Astrocyte (in vitro differentiated cells and primary cell): ENCODE measurements at regions not wholly inside any gene's neighbourhood (a gene's known extent, or its start where the extent isn't known, plus 50 kb on each side); places are given as distances from the start of the nearest gene placed in this dataset.

Experiments used
- DNase-seq: peaks from one replicate; pipeline ENCODE4 v3.0.0-alpha.2; 2010; ENCODE audit warnings: low read depth
- FAIRE-seq: peaks from 2 replicates; lab custom pipeline; 2011; peaks lifted over from hg19 to GRCh38; lab: Jason Lieb, UNC
- H2AFZ ChIP-seq: 2 replicates; pipeline ENCODE4 v1.6.0; 2012; ENCODE audit warnings: low read depth, low read length, inconsistent platforms
- H3K27ac ChIP-seq: 2 replicates; pipeline ENCODE4 v1.5.1; 2011; ENCODE audit warnings: low read depth, low read length, inconsistent platforms
- H3K27me3 ChIP-seq: 2 replicates; pipeline ENCODE4 v1.6.0; 2011; ENCODE audit warnings: low read length, inconsistent platforms; ENCODE audit not compliant: insufficient read depth
- H3K36me3 ChIP-seq: 2 replicates; pipeline ENCODE4 v1.5.1; 2011; ENCODE audit warnings: low read length, inconsistent platforms; ENCODE audit not compliant: insufficient read depth
- H3K4me1 ChIP-seq: 2 replicates; pipeline ENCODE4 v1.5.1; 2011; ENCODE audit warnings: low read length, inconsistent platforms; ENCODE audit not compliant: insufficient read depth
- H3K4me2 ChIP-seq: 2 replicates; pipeline ENCODE4 v1.6.0; 2012; ENCODE audit warnings: low read length, inconsistent platforms
- H3K4me3 ChIP-seq: 2 replicates; pipeline ENCODE4 v1.5.1; 2011; ENCODE audit warnings: low read depth, mild to moderate bottlenecking, low read length, inconsistent platforms; ENCODE audit not compliant: insufficient read depth
- H3K79me2 ChIP-seq: 2 replicates; pipeline ENCODE4 v1.6.0; 2012; ENCODE audit warnings: mild to moderate bottlenecking, low read length, inconsistent platforms; ENCODE audit not compliant: insufficient read depth
- H3K9ac ChIP-seq: 2 replicates; pipeline ENCODE4 v1.6.0; 2012; ENCODE audit warnings: mild to moderate bottlenecking, low read length, inconsistent platforms
- H3K9me3 ChIP-seq: 2 replicates; pipeline ENCODE4 v1.5.1; 2012; ENCODE audit warnings: low read depth, mild to moderate bottlenecking, low read length, inconsistent platforms; ENCODE audit not compliant: insufficient read depth
- H4K20me1 ChIP-seq: 2 replicates; pipeline ENCODE4 v1.6.0; 2012; ENCODE audit warnings: low read length, inconsistent platforms; ENCODE audit not compliant: insufficient read depth
- H3K27ac Mint-ChIP-seq: one replicate; pipeline ENCODE4 v1.8.0; 2021; ENCODE audit warnings: mild to moderate bottlenecking, mixed read lengths; ENCODE audit not compliant: unreplicated experiment
- H3K27me3 Mint-ChIP-seq: one replicate; pipeline ENCODE4 v1.8.0; 2021; ENCODE audit warnings: low read depth, mixed read lengths; ENCODE audit not compliant: unreplicated experiment
- H3K36me3 Mint-ChIP-seq: one replicate; pipeline ENCODE4 v1.8.0; 2021; ENCODE audit warnings: low read depth, mixed read lengths; ENCODE audit not compliant: unreplicated experiment
- H3K4me1 Mint-ChIP-seq: one replicate; pipeline ENCODE4 v1.8.0; 2021; ENCODE audit warnings: low read depth, mixed read lengths; ENCODE audit not compliant: unreplicated experiment
- H3K4me3 Mint-ChIP-seq: one replicate; pipeline ENCODE4 v1.8.0; 2021; ENCODE audit warnings: mild to moderate bottlenecking, moderate library complexity, mixed read lengths; ENCODE audit not compliant: unreplicated experiment
- H3K9me3 Mint-ChIP-seq: one replicate; pipeline ENCODE4 v1.8.0; 2021; ENCODE audit warnings: mild to moderate bottlenecking, mixed read lengths; ENCODE audit not compliant: unreplicated experiment
- EZH2 ChIP-seq: IDR thresholded peaks from 2 replicates; pipeline ENCODE4 v1.6.1; 2012; ENCODE audit warnings: mild to moderate bottlenecking, low read length, inconsistent platforms; ENCODE audit not compliant: insufficient read depth
- TF ChIP-seq, protein P1 (sequence below): IDR thresholded peaks from 2 replicates; pipeline ENCODE4 v1.5.1; 2011; ENCODE audit warnings: low read depth, mild to moderate bottlenecking, inconsistent platforms, low read length, moderate library complexity; ENCODE audit not compliant: insufficient read depth

DNA sequence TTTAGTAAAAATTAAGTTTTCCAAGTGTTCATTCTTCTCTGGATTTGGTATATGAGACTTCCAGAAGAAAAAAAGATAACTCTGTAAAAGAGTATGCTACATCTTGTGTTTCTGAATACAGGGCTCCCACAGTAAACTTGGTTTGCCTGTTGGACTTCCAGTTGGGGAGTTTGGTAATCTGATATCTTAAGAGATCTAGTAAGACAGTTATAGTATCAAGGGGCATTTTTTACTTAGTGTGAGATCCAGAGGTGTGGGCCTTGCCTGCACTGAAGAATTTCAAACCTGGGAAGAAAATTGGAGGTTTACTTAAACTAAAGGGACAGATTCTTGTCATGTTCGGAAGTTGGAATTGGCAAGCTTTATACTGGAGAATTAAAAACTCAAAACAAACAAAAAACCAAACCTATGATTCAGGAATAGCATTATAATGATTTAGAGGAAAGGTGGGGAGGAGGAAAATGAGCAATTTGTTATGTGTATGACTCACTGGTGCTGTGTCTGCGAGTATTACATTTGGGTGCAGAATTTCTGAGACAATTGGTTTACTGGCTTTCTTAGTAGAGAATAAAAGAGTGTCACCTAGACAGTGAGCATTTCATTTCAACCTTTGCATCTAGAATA is 58.9 kb upstream of the ULK4 start:
- peak overlapping the region; percentile 63 for H3K9ac ChIP-seq
- H3K36me3 Mint-ChIP-seq: peaks cover 2% of the 10 kb centered on the region
- H3K27me3 ChIP-seq: no peaks in the 10 kb centered on the region
- no peaks in the 10 kb centered on the region for H3K9me3 ChIP-seq
- H3K27ac Mint-ChIP-seq: peak overlapping the region; percentile 48
- H3K4me3 ChIP-seq: peak overlapping the region; percentile 14
- H3K27me3 Mint-ChIP-seq: no peaks in the 10 kb centered on the region
- peak overlapping the region; percentile 85 for H3K27ac ChIP-seq
- DNase-seq (peak; percentile 86), FAIRE-seq (peak; percentile 89)
- peaks cover 51% of the 10 kb centered on the region for H3K4me1 ChIP-seq
- H3K4me2 ChIP-seq: peak overlapping the region; percentile 76
- no peaks in the 10 kb centered on the region for H3K9me3 Mint-ChIP-seq
- H4K20me1 ChIP-seq: peaks cover 15% of the 10 kb centered on the region
- no peak for TF ChIP-seq EZH2
- TF ChIP-seq, protein P1, sequence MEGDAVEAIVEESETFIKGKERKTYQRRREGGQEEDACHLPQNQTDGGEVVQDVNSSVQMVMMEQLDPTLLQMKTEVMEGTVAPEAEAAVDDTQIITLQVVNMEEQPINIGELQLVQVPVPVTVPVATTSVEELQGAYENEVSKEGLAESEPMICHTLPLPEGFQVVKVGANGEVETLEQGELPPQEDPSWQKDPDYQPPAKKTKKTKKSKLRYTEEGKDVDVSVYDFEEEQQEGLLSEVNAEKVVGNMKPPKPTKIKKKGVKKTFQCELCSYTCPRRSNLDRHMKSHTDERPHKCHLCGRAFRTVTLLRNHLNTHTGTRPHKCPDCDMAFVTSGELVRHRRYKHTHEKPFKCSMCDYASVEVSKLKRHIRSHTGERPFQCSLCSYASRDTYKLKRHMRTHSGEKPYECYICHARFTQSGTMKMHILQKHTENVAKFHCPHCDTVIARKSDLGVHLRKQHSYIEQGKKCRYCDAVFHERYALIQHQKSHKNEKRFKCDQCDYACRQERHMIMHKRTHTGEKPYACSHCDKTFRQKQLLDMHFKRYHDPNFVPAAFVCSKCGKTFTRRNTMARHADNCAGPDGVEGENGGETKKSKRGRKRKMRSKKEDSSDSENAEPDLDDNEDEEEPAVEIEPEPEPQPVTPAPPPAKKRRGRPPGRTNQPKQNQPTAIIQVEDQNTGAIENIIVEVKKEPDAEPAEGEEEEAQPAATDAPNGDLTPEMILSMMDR: no peak
- no peak overlapping the region for H2AFZ ChIP-seq
- peaks cover 67% of the 10 kb centered on the region for H3K4me1 Mint-ChIP-seq
- H3K36me3 ChIP-seq: no peaks in the 10 kb centered on the region
- peak overlapping the region; percentile 11 for H3K4me3 Mint-ChIP-seq
- H3K79me2 ChIP-seq: peaks cover 86% of the 10 kb centered on the region

DNA sequence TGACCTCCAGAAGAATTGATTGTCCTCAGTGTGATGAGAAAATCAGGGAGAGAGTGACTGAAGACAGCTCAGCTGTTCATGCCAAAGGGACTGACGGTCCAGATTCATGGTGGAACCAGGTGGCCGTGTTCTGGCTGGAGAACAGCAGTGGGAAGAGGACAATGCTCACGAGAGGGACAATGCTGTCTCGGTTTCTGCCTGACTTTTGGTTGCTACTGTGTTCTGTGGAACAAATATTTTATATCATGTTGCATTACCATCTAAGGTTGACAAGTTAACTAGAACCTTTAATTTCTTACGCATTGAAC is 58.0 kb upstream of the ULK4 start:
- no peak for TF ChIP-seq EZH2
- TF ChIP-seq, protein P1: no peak
- Histone ChIP-seq H3K9me3 (no peaks in the 10 kb centered on the region), H3K9ac (no peak overlapping the region), H3K36me3 (no peaks in the 10 kb centered on the region), H2AFZ (no peak overlapping the region), H3K4me2 (peak overlapping the region; percentile 76), H3K79me2 (peaks cover 90% of the 10 kb centered on the region), H3K4me1 (peaks cover 50% of the 10 kb centered on the region), H3K27me3 (no peaks in the 10 kb centered on the region), H4K20me1 (peaks cover 21% of the 10 kb centered on the region), H3K4me3 (no peak overlapping the region), H3K27ac (peak overlapping the region; percentile 85)
- H3K36me3 Mint-ChIP-seq: peaks cover 2% of the 10 kb centered on the region
- DNase-seq (no peak), FAIRE-seq (no peak)
- no peaks in the 10 kb centered on the region for H3K9me3 Mint-ChIP-seq
- H3K4me1 Mint-ChIP-seq: peaks cover 64% of the 10 kb centered on the region
- H3K27me3 Mint-ChIP-seq: no peaks in the 10 kb centered on the region
- peak overlapping the region; percentile 60 for H3K27ac Mint-ChIP-seq
- no peak overlapping the region for H3K4me3 Mint-ChIP-seq
